ENCODE measurements at regions not wholly inside any gene's neighbourhood (a gene's known extent, or its start where the extent isn't known, plus 50 kb on each side); places are given as distances from the start of the nearest gene placed in this dataset.

GRCh38 chr6:43912598-43913371 is 142.8 kb downstream of the VEGFA start (continued):
- TF ChIP-seq RBFOX2 (IDR thresholded peaks at IDR 0.05; ENCODE audit: low read depth, low read length): no peak
- no peak for TF ChIP-seq ZBTB2 (CRISPR knock-in tag; IDR thresholded peaks at IDR 0.05; ENCODE audit: low read depth)
- peak; percentile 92 for TF ChIP-seq HIVEP1 (CRISPR knock-in tag; IDR thresholded peaks at IDR 0.05)
- TF ChIP-seq PLSCR1 (CRISPR knock-in tag; IDR thresholded peaks at IDR 0.05; ENCODE audit: borderline replicate concordance): peak; percentile 79; the same call in 1 of the 2 replicates
- TF ChIP-seq ZNF280D (CRISPR knock-in tag; IDR thresholded peaks at IDR 0.05): peak; percentile 25; the same call in 1 of the 2 replicates
- TF ChIP-seq ZNF770 (CRISPR knock-in tag; IDR thresholded peaks at IDR 0.05): 0 out of 2 replicates have a peak, but pooled peaks have one; percentile 12
- TF ChIP-seq CHCHD3 (CRISPR knock-in tag; IDR thresholded peaks at IDR 0.05): 0 out of 2 replicates have a peak, but pooled peaks have one; percentile 29
- TF ChIP-seq SIX4 (CRISPR knock-in tag; IDR thresholded peaks at IDR 0.05): 0 out of 2 replicates have a peak, but pooled peaks have one; percentile 8
- TF ChIP-seq HHEX (CRISPR knock-in tag; IDR thresholded peaks at IDR 0.05): 0 out of 2 replicates have a peak, but pooled peaks have one; percentile 66
- no peak; the same call in 1 of the 2 replicates for TF ChIP-seq ZNF136 (CRISPR knock-in tag; IDR thresholded peaks at IDR 0.05; ENCODE audit: low read depth)
- TF ChIP-seq ZNF44 (CRISPR knock-in tag; IDR thresholded peaks at IDR 0.05): no peak
- TF ChIP-seq ZSCAN5A (CRISPR knock-in tag; IDR thresholded peaks at IDR 0.05; ENCODE audit: borderline replicate concordance): 0 out of 2 replicates have a peak, but pooled peaks have one; percentile 36
- peak; percentile 87 for TF ChIP-seq MEIS1 (CRISPR knock-in tag; IDR thresholded peaks at IDR 0.05; ENCODE audit: borderline replicate concordance)
- no peak for TF ChIP-seq SRSF4 (IDR thresholded peaks at IDR 0.05; ENCODE audit: low read depth, low read length, poor library complexity, severe bottlenecking)
- TF ChIP-seq ATF1 (CRISPR knock-in tag; IDR thresholded peaks at IDR 0.05): no peak
- TF ChIP-seq NFE2L2 (IDR thresholded peaks at IDR 0.05; ENCODE audit: low read length): no peak
- TF ChIP-seq ZNF580 (CRISPR knock-in tag; IDR thresholded peaks at IDR 0.05; ENCODE audit: borderline replicate concordance, low read depth): no peak
- TF ChIP-seq GABPB1 (CRISPR knock-in tag; IDR thresholded peaks at IDR 0.05): peak; percentile 38; the same call in 1 of the 2 replicates
- peak; percentile 84; the same call in 1 of the 2 replicates for TF ChIP-seq ZNF703 (CRISPR knock-in tag; IDR thresholded peaks at IDR 0.05; ENCODE audit: borderline replicate concordance)
